ENCODE measurements at regions not wholly inside any gene's neighbourhood (a gene's known extent, or its start where the extent isn't known, plus 50 kb on each side); places are given as distances from the start of the nearest gene placed in this dataset.

DNA sequence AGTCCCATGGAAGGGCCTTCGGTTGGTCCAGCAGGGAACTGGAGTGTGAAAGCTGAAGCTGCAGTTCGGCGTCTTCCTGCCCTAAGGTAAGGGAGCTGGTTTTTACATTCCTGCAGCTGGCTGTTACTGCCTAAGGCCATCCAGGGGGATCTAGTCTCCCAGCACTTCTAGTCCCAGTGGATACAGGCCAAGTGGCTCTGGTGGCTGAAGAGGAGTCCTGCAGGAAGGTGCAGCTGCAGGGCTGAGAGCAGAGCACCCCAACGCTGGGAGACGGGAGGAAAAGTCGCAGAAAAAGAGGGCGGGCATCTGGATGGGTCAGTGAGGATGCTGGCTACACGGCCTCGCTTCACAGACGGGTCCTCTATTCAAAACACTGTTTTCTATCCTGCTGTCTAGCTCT lies 225.0 kb upstream of the HS6ST1 start:
- TF ChIP-seq, protein P1, sequence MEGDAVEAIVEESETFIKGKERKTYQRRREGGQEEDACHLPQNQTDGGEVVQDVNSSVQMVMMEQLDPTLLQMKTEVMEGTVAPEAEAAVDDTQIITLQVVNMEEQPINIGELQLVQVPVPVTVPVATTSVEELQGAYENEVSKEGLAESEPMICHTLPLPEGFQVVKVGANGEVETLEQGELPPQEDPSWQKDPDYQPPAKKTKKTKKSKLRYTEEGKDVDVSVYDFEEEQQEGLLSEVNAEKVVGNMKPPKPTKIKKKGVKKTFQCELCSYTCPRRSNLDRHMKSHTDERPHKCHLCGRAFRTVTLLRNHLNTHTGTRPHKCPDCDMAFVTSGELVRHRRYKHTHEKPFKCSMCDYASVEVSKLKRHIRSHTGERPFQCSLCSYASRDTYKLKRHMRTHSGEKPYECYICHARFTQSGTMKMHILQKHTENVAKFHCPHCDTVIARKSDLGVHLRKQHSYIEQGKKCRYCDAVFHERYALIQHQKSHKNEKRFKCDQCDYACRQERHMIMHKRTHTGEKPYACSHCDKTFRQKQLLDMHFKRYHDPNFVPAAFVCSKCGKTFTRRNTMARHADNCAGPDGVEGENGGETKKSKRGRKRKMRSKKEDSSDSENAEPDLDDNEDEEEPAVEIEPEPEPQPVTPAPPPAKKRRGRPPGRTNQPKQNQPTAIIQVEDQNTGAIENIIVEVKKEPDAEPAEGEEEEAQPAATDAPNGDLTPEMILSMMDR (IDR thresholded peaks at IDR 0.05; ENCODE audit: insufficient read depth, low read length, poor library complexity, severe bottlenecking), result no peak
- no peak for TF ChIP-seq EZH2phosphoT487 (conservative IDR thresholded peaks at IDR 0.05; ENCODE audit: low read length)
